Testis (tissue), 2 donors: ENCODE measurements at regions not wholly inside any gene's neighbourhood (a gene's known extent, or its start where the extent isn't known, plus 50 kb on each side); places are given as distances from the start of the nearest gene placed in this dataset.

Experiments used
- CTCF ChIP-seq, 3 experiments: fragments of 450-650 bp in 2 of 3; fragments of 200-600 bp in 1 of 3; sonication (generic) in 1 of 3; IDR thresholded peaks; one replicate each; pipeline ENCODE4 v1.5.1; 2016 to 2019; ENCODE audit warnings: antibody characterized with exemption in 3 of 3, mild to moderate bottlenecking in 2 of 3, moderate library complexity in 1 of 3
- POLR2A ChIP-seq: fragments of 450-650 bp; IDR thresholded peaks from one replicate; pipeline ENCODE4 v1.6.1; 2017; ENCODE audit warnings: antibody characterized with exemption, mild to moderate bottlenecking, moderate library complexity

GRCh38 chr5:88376728-88377127 lies 108.1 kb upstream of the TMEM161B start:
- TF ChIP-seq POLR2A, result no peak
- TF ChIP-seq CTCF (IDR thresholded peaks at IDR 0.05), result no peak
